IMR-90 (cell line): ENCODE measurements at regions not wholly inside any gene's neighbourhood (a gene's known extent, or its start where the extent isn't known, plus 50 kb on each side); places are given as distances from the start of the nearest gene placed in this dataset.

ENCODE experiments used
- ATAC-seq: fragments of 200-7000 bp; cut with Tn5 transposase; 2 replicates; pipeline ENCODE4 v1.9.1; 2020; ENCODE audit warnings: low read depth, mild to moderate bottlenecking, moderate library complexity
- BruUV-seq: library from RNA; stranded (reverse); fragments of 400-500 nt; replicated peaks from 2 replicates; lab custom pipeline; 2021; lab: Mats Ljungman, UMichigan
- CTCF ChIA-PET: fragments of 300-600 bp; formaldehyde crosslinking; extraction: SDS; loops from one replicate; lab custom pipeline; 2021; ENCODE audit warnings: antibody characterized with exemption; lab: Yijun Ruan, JAX
- POLR2A ChIA-PET: fragments of 300-600 bp; sonication (Branson Sonifier 250); formaldehyde crosslinking; loops from one replicate; lab custom pipeline; 2022; ENCODE audit warnings: antibody characterized with exemption; ENCODE audit not compliant: unreplicated experiment; lab: Charles Lee
- DNase-seq: peaks from one replicate; pipeline ENCODE4 v3.0.0; 2013
- H2AFZ ChIP-seq: replicated peaks from 2 replicates; pipeline ENCODE3; 2013; ENCODE audit warnings: low read length, mild to moderate bottlenecking; ENCODE audit not compliant: poor library complexity
- H2AK5ac ChIP-seq: 2 replicates; pipeline ENCODE4 v1.6.1; 2013; ENCODE audit warnings: low read depth, low read length, inconsistent platforms
- H2AK9ac ChIP-seq: replicated peaks from 2 replicates; pipeline ENCODE3; 2013; ENCODE audit warnings: mild to moderate bottlenecking, low read depth, low read length, moderate library complexity; ENCODE audit not compliant: poor library complexity
- H2BK120ac ChIP-seq: 2 replicates; pipeline ENCODE4 v1.6.1; 2013; ENCODE audit warnings: low read depth, low read length, inconsistent platforms
- H2BK15ac ChIP-seq: 3 replicates; pipeline ENCODE4 v1.6.1; 2013; ENCODE audit warnings: low read depth, low read length, inconsistent platforms
- H2BK20ac ChIP-seq: 2 replicates; pipeline ENCODE4 v1.6.1; 2013; ENCODE audit warnings: low read depth, mild to moderate bottlenecking, inconsistent platforms, low read length, moderate library complexity
- H2BK5ac ChIP-seq: 2 replicates; pipeline ENCODE4 v1.6.1; 2013; ENCODE audit warnings: mild to moderate bottlenecking, low read depth, low read length, inconsistent platforms; ENCODE audit not compliant: poor library complexity, severe bottlenecking
- H3K14ac ChIP-seq: replicated peaks from 2 replicates; pipeline ENCODE4 v1.6.1; 2013; ENCODE audit warnings: low read depth, low read length, inconsistent platforms
- H3K18ac ChIP-seq: 2 replicates; pipeline ENCODE4 v1.6.1; 2013; ENCODE audit warnings: low read depth, low read length, control low read depth
- H3K23ac ChIP-seq: 2 replicates; pipeline ENCODE4 v1.6.1; 2013; ENCODE audit warnings: low read depth, low read length, inconsistent platforms
- H3K27ac ChIP-seq: 2 replicates; pipeline ENCODE4 v1.5.1; 2013; ENCODE audit warnings: mild to moderate bottlenecking, control low read depth, low read length; ENCODE audit not compliant: insufficient read depth
- H3K27me3 ChIP-seq: 2 replicates; pipeline ENCODE4 v1.6.1; 2013; ENCODE audit warnings: low read length; ENCODE audit not compliant: control insufficient read depth, insufficient read depth
- H3K36me3 ChIP-seq: 2 replicates; pipeline ENCODE4 v1.6.1; 2013; ENCODE audit warnings: low read length, mixed read lengths; ENCODE audit not compliant: control insufficient read depth, insufficient read depth
- H3K4ac ChIP-seq: 2 replicates; pipeline ENCODE4 v1.6.1; 2013; ENCODE audit warnings: low read depth, low read length, inconsistent platforms
- H3K4me1 ChIP-seq: 2 replicates; pipeline ENCODE4 v1.6.1; 2013; ENCODE audit warnings: low read length, mixed read lengths; ENCODE audit not compliant: control insufficient read depth, insufficient read depth
- H3K4me2 ChIP-seq: 2 replicates; pipeline ENCODE4 v1.6.1; 2013; ENCODE audit warnings: low read depth, mild to moderate bottlenecking, control low read depth, low read length, moderate library complexity
- H3K4me3 ChIP-seq: 2 replicates; pipeline ENCODE4 v1.5.1; 2013; ENCODE audit warnings: low read depth, mild to moderate bottlenecking, control low read depth, low read length, moderate library complexity; ENCODE audit not compliant: insufficient read depth
- H3K56ac ChIP-seq: 2 replicates; pipeline ENCODE4 v1.6.1; 2013; ENCODE audit warnings: low read length, inconsistent platforms; ENCODE audit not compliant: insufficient read depth; ENCODE audit errors: extremely low read depth
- H3K79me1 ChIP-seq, 2 experiments: 2 replicates each; pipeline ENCODE4 v1.6.1; 2013; ENCODE audit warnings: low read length in 2 of 2, inconsistent platforms in 1 of 2, low read depth in 1 of 2
- H3K9ac ChIP-seq: 2 replicates; pipeline ENCODE4 v1.6.1; 2013; ENCODE audit warnings: low read depth, low read length, control low read depth
- H3K9me1 ChIP-seq: 2 replicates; pipeline ENCODE4 v1.6.1; 2013; ENCODE audit warnings: low read length, inconsistent platforms; ENCODE audit not compliant: insufficient read depth
- H3K9me3 ChIP-seq: 2 replicates; pipeline ENCODE4 v1.6.1; 2013; ENCODE audit warnings: low read length; ENCODE audit not compliant: control insufficient read depth, insufficient read depth
- H4K20me1 ChIP-seq: 2 replicates; pipeline ENCODE4 v1.6.1; 2013; ENCODE audit warnings: low read length, inconsistent platforms; ENCODE audit not compliant: insufficient read depth
- H4K5ac ChIP-seq: 2 replicates; pipeline ENCODE4 v1.6.1; 2013; ENCODE audit warnings: mild to moderate bottlenecking, low read depth, low read length, control low read depth
- H4K8ac ChIP-seq, 2 experiments: 2 replicates each; pipeline ENCODE4 v1.6.1; 2013; ENCODE audit warnings: low read depth in 2 of 2, low read length in 2 of 2, control low read depth in 1 of 2, inconsistent platforms in 1 of 2
- H4K91ac ChIP-seq: 2 replicates; pipeline ENCODE4 v1.6.1; 2013; ENCODE audit warnings: low read depth, low read length, inconsistent platforms; ENCODE audit not compliant: insufficient read depth
- FOS ChIP-seq: fragments of 150-350 bp; IDR thresholded peaks from 2 replicates; pipeline ENCODE4 v1.6.1; 2016; ENCODE audit warnings: low read depth, low read length
- MAZ ChIP-seq: IDR thresholded peaks from 2 replicates; pipeline ENCODE4 v1.6.1; 2012; ENCODE audit warnings: low read depth, mild to moderate bottlenecking, low read length, improper control_type of control experiment, moderate library complexity, borderline replicate concordance
- MXI1 ChIP-seq: IDR thresholded peaks from 2 replicates; pipeline ENCODE4 v1.6.1; 2012; ENCODE audit warnings: low read depth, mild to moderate bottlenecking, low read length, moderate library complexity, borderline replicate concordance
- WGBS, 2 experiments: methylation state at CpG; one replicate each; pipeline versions ENCODE4 v1.1.5 to v1.1.7; 2013; ENCODE audit warnings: missing lambda C conversion rate in 2 of 2; ENCODE audit not compliant: insufficient read length in 1 of 2; ENCODE audit errors: extremely low coverage in 2 of 2; 5-methylcytosine and 5-hydroxymethylcytosine counted together
- dilution Hi-C: fragments of 300-500 bp; cut with HindIII; formaldehyde crosslinking; loops from one replicate; pipeline ENCODE4 v1.14.3; 2018; ENCODE audit warnings: low sequenced_read_pairs; ENCODE audit not compliant: unreplicated experiment
- in situ Hi-C: fragments of 300-500 bp; cut with MboI; formaldehyde crosslinking; loops from 3 replicates; pipeline ENCODE4 v1.14.3; 2019; ENCODE audit warnings: low sequenced_read_pairs, inconsistent platforms, mixed read lengths
- intact Hi-C: fragments of 100-400 bp; cut with micrococcal nuclease; formaldehyde crosslinking; loops from 2 replicates; pipeline ENCODE4 v1.10.0; 2022
- TF ChIP-seq, protein P1 (sequence below): fragments of 150-350 bp; IDR thresholded peaks from 2 replicates; pipeline ENCODE4 v1.6.1; 2016; ENCODE audit warnings: low read depth, mild to moderate bottlenecking, low read length, moderate library complexity, borderline replicate concordance

DNA sequence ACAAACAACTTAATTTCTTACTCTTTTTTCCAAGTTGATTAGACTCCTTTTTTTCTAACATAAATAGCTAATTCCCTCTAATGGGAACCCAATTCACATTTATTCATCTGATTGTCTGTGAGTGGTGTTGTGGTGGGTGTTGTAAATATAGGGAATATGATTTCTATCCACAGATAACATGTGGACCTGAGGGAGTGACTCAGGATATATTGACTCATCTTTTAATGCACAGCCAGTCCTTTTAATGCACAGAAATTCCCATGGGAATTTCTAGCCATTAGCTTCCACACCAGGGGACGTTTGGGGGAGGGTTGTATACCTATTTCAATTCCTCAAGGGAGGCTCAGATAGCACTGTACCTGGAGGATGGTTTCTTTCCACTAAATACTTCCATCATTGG is 1339.6 kb upstream of the LRRTM1 start:
- intact Hi-C loops (no loop called here), in situ Hi-C loops (no loop called here), dilution Hi-C loops (no loop called here)
- Histone ChIP-seq H3K9me1 (no peaks in the 10 kb centered on the region), H3K4me1 (no peaks in the 10 kb centered on the region), H2AK9ac (no peak overlapping the region), H2BK15ac (no peak overlapping the region), H4K5ac (no peak overlapping the region), H2AK5ac (no peak overlapping the region), H3K36me3 (no peaks in the 10 kb centered on the region), H3K4me3 (no peak overlapping the region), H3K56ac (no peak overlapping the region), H3K27me3 (no peaks in the 10 kb centered on the region), H4K20me1 (no peaks in the 10 kb centered on the region), H4K8ac (no peak overlapping the region), H2BK20ac (no peak overlapping the region), H3K79me1 (no peaks in the 10 kb centered on the region), H3K18ac (no peak overlapping the region), H2BK120ac (no peak overlapping the region), H3K23ac (no peak overlapping the region), H3K4me2 (no peak overlapping the region), H3K27ac (no peak overlapping the region), H3K9ac (no peak overlapping the region), H3K14ac (no peak overlapping the region), H3K4ac (no peak overlapping the region), H2AFZ (no peak overlapping the region), H2BK5ac (no peak overlapping the region), H4K91ac (no peak overlapping the region), H3K9me3 (no peaks in the 10 kb centered on the region)
- CTCF ChIA-PET: no interaction called here
- ATAC-seq (no peak), DNase-seq (no peak)
- POLR2A ChIA-PET: no interaction called here
- no peak for TF ChIP-seq MXI1
- TF ChIP-seq FOS: no peak
- no peak for TF ChIP-seq MAZ
- TF ChIP-seq, protein P1, sequence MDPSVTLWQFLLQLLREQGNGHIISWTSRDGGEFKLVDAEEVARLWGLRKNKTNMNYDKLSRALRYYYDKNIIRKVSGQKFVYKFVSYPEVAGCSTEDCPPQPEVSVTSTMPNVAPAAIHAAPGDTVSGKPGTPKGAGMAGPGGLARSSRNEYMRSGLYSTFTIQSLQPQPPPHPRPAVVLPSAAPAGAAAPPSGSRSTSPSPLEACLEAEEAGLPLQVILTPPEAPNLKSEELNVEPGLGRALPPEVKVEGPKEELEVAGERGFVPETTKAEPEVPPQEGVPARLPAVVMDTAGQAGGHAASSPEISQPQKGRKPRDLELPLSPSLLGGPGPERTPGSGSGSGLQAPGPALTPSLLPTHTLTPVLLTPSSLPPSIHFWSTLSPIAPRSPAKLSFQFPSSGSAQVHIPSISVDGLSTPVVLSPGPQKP: no peak
- no CpG with 5 or more reads among the region's 1 CpG for whole genome bisulfite sequencing, 2 experiments
- BruUV-seq: no TSS peak
